ENCODE measurements at regions not wholly inside any gene's neighbourhood (a gene's known extent, or its start where the extent isn't known, plus 50 kb on each side); places are given as distances from the start of the nearest gene placed in this dataset.

GRCh38 chr2:220270481-220271070 lies 643.1 kb downstream of the SLC4A3 start:
- no TSS peak for BruUV-seq (replicated peaks)
- in situ Hi-C loops (cut with MboI), result no loop called here
- no peaks in the 10 kb centered on the region for H3K4me1 ChIP-seq (replicated peaks in 1 of 2; ENCODE audit: control insufficient read depth in 2 of 2, insufficient read depth in 2 of 2, low read length in 2 of 2)
- no peak overlapping the region for H3K9ac ChIP-seq (ENCODE audit: insufficient read depth in 1 of 2, low read depth in 2 of 2, low read length in 2 of 2)
- no peak overlapping the region for H3K27ac ChIP-seq (ENCODE audit: extremely low read depth, low read depth, low read length)
- intact Hi-C loops (cut with micrococcal nuclease), result no loop called here
- FAIRE-seq, result no peak
- 0% methylated on average over 1 of the region's 1 CpG for WGBS (ENCODE audit: insufficient coverage, low coverage, missing lambda C conversion rate)
- H3K9me1 ChIP-seq (ENCODE audit: control insufficient read depth, insufficient read depth, low read length), result no peaks in the 10 kb centered on the region
- no peak overlapping the region for H3K4me2 ChIP-seq (ENCODE audit: insufficient read depth, low read length)
- TF ChIP-seq KLF13 (tag; IDR thresholded peaks at IDR 0.05; ENCODE audit: borderline replicate concordance, low read depth), result no peak
- no peak for TF ChIP-seq HDAC1 (IDR thresholded peaks at IDR 0.05)
- TF ChIP-seq IRF2 (CRISPR knock-in tag; IDR thresholded peaks at IDR 0.05), result no peak
- TF ChIP-seq ILF3 (IDR thresholded peaks at IDR 0.05; ENCODE audit: borderline replicate concordance), result no peak
- TF ChIP-seq VEZF1 (CRISPR knock-in tag; IDR thresholded peaks at IDR 0.05), result no peak
- TF ChIP-seq CBFA2T3 (IDR thresholded peaks at IDR 0.05), result no peak
- TF ChIP-seq HCFC1 (IDR thresholded peaks at IDR 0.05; ENCODE audit: low read depth, low read length), result no peak
- TF ChIP-seq E2F1 (CRISPR knock-in tag; IDR thresholded peaks at IDR 0.05), result no peak
- TF ChIP-seq TFAP4 (CRISPR knock-in tag; IDR thresholded peaks at IDR 0.05; ENCODE audit: borderline replicate concordance), result no peak
- no peak for TF ChIP-seq NCOA6 (IDR thresholded peaks at IDR 0.05)
- TF ChIP-seq LEF1 (IDR thresholded peaks at IDR 0.05), result no peak
- TF ChIP-seq FOXP4 (CRISPR knock-in tag; IDR thresholded peaks at IDR 0.05; ENCODE audit: borderline replicate concordance), result no peak
- no peak for TF ChIP-seq SIN3A (IDR thresholded peaks at IDR 0.05; ENCODE audit: borderline replicate concordance in 2 of 2, control insufficient read depth in 1 of 2, low read depth in 2 of 2, low read length in 2 of 2)
- TF ChIP-seq MYC (IDR thresholded peaks at IDR 0.05; ENCODE audit: low read depth, low read length), result no peak
- TF ChIP-seq MYC (CRISPR knock-in tag; IDR thresholded peaks at IDR 0.05; ENCODE audit: borderline replicate concordance, low read depth), result no peak
- no peak for TF ChIP-seq SREBF2 (CRISPR knock-in tag; IDR thresholded peaks at IDR 0.05)
- TF ChIP-seq SMAD4 (CRISPR knock-in tag; conservative IDR thresholded peaks at IDR 0.05), result no peak
- H4K20me1 ChIP-seq (replicated peaks; ENCODE audit: control insufficient read depth, insufficient read depth, low read length), result no peaks in the 10 kb centered on the region
- ATAC-seq, result no peak
- no peaks in the 10 kb centered on the region for H3K36me3 ChIP-seq (ENCODE audit: control insufficient read depth, insufficient read depth, low read length)
- no peak overlapping the region for H2AFZ ChIP-seq (ENCODE audit: low read depth, low read length)
- no peaks in the 10 kb centered on the region for H3K79me2 ChIP-seq (ENCODE audit: control insufficient read depth, insufficient read depth, low read length)
- H3K9me3 ChIP-seq (replicated peaks; ENCODE audit: control insufficient read depth, insufficient read depth, low read depth, low read length), result no peaks in the 10 kb centered on the region
- H3K27me3 ChIP-seq (ENCODE audit: control insufficient read depth in 2 of 2, insufficient read depth in 2 of 2, low read length in 2 of 2), result no peaks in the 10 kb centered on the region
- POLR2A ChIA-PET, result no interaction called here
- no peak for DNase-seq (ENCODE audit: extremely low read depth in 1 of 4, low spot score in 3 of 4)
- CTCF ChIA-PET (ENCODE audit: low intra/inter-chr PET ratio), result no interaction called here
- H3K4me3 ChIP-seq, result no peak overlapping the region

Data from K562 (cell line).